ENCODE measurements at regions not wholly inside any gene's neighbourhood (a gene's known extent, or its start where the extent isn't known, plus 50 kb on each side); places are given as distances from the start of the nearest gene placed in this dataset.

DNA sequence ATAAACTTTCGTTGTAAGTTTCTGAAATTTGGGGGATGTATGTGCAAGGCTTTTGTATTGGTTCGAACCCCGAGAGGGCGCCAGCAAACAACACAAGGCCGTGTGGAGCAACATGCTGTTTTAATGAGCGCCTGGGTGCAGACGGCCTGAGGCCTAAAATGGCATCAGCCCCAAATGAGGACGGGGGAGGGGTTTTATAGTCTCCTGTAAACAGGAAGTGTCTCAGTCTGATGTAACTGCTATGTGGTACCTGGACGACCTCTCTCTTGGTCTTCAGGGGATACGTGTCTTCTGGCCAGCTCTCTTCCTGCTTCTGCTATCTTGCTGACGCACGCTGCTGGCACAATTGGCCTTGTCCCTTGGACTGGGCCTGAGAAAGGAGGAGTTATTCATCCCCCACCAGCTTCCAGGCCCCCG is 1348.0 kb downstream of the ADGRL3 start:
- Histone ChIP-seq H2AK9ac (replicated peaks; ENCODE audit: low read depth, low read length, poor library complexity) (no peak overlapping the region), H3K9me1 (ENCODE audit: insufficient read depth, low read length) (no peaks in the 10 kb centered on the region), H3K4ac (ENCODE audit: low read depth, low read length) (no peak overlapping the region), H3K9me3 (ENCODE audit: control insufficient read depth, insufficient read depth, low read length) (no peaks in the 10 kb centered on the region; the same call in none of the 2 replicates), H3K18ac (ENCODE audit: low read depth, low read length) (no peak overlapping the region), H4K91ac (ENCODE audit: insufficient read depth, low read depth, low read length) (no peak overlapping the region), H3K23ac (ENCODE audit: low read depth, low read length) (no peak overlapping the region), H4K8ac (ENCODE audit: low read depth in 2 of 2, low read length in 2 of 2) (no peak overlapping the region), H2BK20ac (ENCODE audit: low read depth, low read length) (no peak overlapping the region), H3K14ac (replicated peaks; ENCODE audit: low read depth, low read length) (no peak overlapping the region), H2AK5ac (ENCODE audit: low read depth, low read length) (no peak overlapping the region), H3K4me2 (ENCODE audit: low read depth, low read length) (no peak overlapping the region), H2BK120ac (ENCODE audit: low read depth, low read length) (no peak overlapping the region), H3K79me1 (ENCODE audit: low read depth in 1 of 2, low read length in 2 of 2) (no peaks in the 10 kb centered on the region), H3K4me3 (ENCODE audit: insufficient read depth, low read depth, low read length) (no peak overlapping the region), H2AFZ (replicated peaks; ENCODE audit: low read length, poor library complexity) (no peak overlapping the region), H4K20me1 (ENCODE audit: insufficient read depth, low read length) (no peaks in the 10 kb centered on the region), H2BK5ac (ENCODE audit: low read depth, low read length, poor library complexity, severe bottlenecking) (no peak overlapping the region), H4K5ac (ENCODE audit: low read depth, low read length) (no peak overlapping the region), H2BK15ac (ENCODE audit: low read depth, low read length) (no peak overlapping the region), H3K56ac (ENCODE audit: extremely low read depth, insufficient read depth, low read length) (no peak overlapping the region), H3K27ac (ENCODE audit: insufficient read depth, low read length) (no peak overlapping the region), H3K4me1 (ENCODE audit: control insufficient read depth, insufficient read depth, low read length) (no peaks in the 10 kb centered on the region), H3K36me3 (ENCODE audit: control insufficient read depth, insufficient read depth, low read length) (no peaks in the 10 kb centered on the region), H3K27me3 (ENCODE audit: control insufficient read depth, insufficient read depth, low read length) (no peaks in the 10 kb centered on the region), H3K9ac (ENCODE audit: low read depth, low read length) (no peak overlapping the region)
- 60% methylated on average over 5 of the region's 13 CpGs; no CpG with 5 or more reads in 1 of the 2 experiments for WGBS, 2 experiments (ENCODE audit: extremely low coverage in 2 of 2, insufficient read length in 1 of 2)
- no peak for DNase-seq
- in situ Hi-C loops (cut with MboI; ENCODE audit: low sequenced_read_pairs): no loop called here
- intact Hi-C loops (cut with micrococcal nuclease): no loop called here
- CTCF ChIA-PET: no interaction called here
- POLR2A ChIA-PET (ENCODE audit: unreplicated experiment): no interaction called here
- dilution Hi-C loops (cut with HindIII; ENCODE audit: low sequenced_read_pairs, unreplicated experiment): no loop called here
- no TSS peak for BruUV-seq (replicated peaks)
- ATAC-seq (ENCODE audit: low read depth): no peak
- TF ChIP-seq NFE2L2 (IDR thresholded peaks at IDR 0.05; ENCODE audit: low read depth, low read length) (no peak), MAFK (IDR thresholded peaks at IDR 0.05; ENCODE audit: low read depth, low read length) (no peak), RFX5 (IDR thresholded peaks at IDR 0.05; ENCODE audit: low read depth, low read length) (no peak), POLR2A (IDR thresholded peaks at IDR 0.05; ENCODE audit: low read depth, low read length) (no peak), RCOR1 (IDR thresholded peaks at IDR 0.05; ENCODE audit: insufficient replicate concordance, low read length) (no peak), MXI1 (IDR thresholded peaks at IDR 0.05; ENCODE audit: borderline replicate concordance, low read depth, low read length) (no peak), CHD1 (IDR thresholded peaks at IDR 0.05; ENCODE audit: low read depth, low read length) (no peak), BHLHE40 (IDR thresholded peaks at IDR 0.05; ENCODE audit: low read depth, low read length) (no peak), SMC3 (IDR thresholded peaks at IDR 0.05; ENCODE audit: low read depth, low read length) (no peak), RAD21 (IDR thresholded peaks at IDR 0.05; ENCODE audit: low read length) (no peak), MAZ (IDR thresholded peaks at IDR 0.05; ENCODE audit: borderline replicate concordance, low read depth, low read length) (no peak), CEBPB (IDR thresholded peaks at IDR 0.05; ENCODE audit: low read depth, low read length) (no peak), FOS (IDR thresholded peaks at IDR 0.05; ENCODE audit: low read depth, low read length) (no peak)
- TF ChIP-seq, protein P1, sequence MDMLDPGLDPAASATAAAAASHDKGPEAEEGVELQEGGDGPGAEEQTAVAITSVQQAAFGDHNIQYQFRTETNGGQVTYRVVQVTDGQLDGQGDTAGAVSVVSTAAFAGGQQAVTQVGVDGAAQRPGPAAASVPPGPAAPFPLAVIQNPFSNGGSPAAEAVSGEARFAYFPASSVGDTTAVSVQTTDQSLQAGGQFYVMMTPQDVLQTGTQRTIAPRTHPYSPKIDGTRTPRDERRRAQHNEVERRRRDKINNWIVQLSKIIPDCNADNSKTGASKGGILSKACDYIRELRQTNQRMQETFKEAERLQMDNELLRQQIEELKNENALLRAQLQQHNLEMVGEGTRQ (IDR thresholded peaks at IDR 0.05; ENCODE audit: low read depth, low read length): no peak
- TF ChIP-seq, protein P2, sequence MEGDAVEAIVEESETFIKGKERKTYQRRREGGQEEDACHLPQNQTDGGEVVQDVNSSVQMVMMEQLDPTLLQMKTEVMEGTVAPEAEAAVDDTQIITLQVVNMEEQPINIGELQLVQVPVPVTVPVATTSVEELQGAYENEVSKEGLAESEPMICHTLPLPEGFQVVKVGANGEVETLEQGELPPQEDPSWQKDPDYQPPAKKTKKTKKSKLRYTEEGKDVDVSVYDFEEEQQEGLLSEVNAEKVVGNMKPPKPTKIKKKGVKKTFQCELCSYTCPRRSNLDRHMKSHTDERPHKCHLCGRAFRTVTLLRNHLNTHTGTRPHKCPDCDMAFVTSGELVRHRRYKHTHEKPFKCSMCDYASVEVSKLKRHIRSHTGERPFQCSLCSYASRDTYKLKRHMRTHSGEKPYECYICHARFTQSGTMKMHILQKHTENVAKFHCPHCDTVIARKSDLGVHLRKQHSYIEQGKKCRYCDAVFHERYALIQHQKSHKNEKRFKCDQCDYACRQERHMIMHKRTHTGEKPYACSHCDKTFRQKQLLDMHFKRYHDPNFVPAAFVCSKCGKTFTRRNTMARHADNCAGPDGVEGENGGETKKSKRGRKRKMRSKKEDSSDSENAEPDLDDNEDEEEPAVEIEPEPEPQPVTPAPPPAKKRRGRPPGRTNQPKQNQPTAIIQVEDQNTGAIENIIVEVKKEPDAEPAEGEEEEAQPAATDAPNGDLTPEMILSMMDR (conservative IDR thresholded peaks at IDR 0.05; ENCODE audit: low read depth, low read length): no peak
- TF ChIP-seq, protein P3, sequence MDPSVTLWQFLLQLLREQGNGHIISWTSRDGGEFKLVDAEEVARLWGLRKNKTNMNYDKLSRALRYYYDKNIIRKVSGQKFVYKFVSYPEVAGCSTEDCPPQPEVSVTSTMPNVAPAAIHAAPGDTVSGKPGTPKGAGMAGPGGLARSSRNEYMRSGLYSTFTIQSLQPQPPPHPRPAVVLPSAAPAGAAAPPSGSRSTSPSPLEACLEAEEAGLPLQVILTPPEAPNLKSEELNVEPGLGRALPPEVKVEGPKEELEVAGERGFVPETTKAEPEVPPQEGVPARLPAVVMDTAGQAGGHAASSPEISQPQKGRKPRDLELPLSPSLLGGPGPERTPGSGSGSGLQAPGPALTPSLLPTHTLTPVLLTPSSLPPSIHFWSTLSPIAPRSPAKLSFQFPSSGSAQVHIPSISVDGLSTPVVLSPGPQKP (IDR thresholded peaks at IDR 0.05; ENCODE audit: borderline replicate concordance, low read depth, low read length): no peak

Measured in IMR-90 (cell line).